ENCODE measurements at regions not wholly inside any gene's neighbourhood (a gene's known extent, or its start where the extent isn't known, plus 50 kb on each side); places are given as distances from the start of the nearest gene placed in this dataset.

DNA sequence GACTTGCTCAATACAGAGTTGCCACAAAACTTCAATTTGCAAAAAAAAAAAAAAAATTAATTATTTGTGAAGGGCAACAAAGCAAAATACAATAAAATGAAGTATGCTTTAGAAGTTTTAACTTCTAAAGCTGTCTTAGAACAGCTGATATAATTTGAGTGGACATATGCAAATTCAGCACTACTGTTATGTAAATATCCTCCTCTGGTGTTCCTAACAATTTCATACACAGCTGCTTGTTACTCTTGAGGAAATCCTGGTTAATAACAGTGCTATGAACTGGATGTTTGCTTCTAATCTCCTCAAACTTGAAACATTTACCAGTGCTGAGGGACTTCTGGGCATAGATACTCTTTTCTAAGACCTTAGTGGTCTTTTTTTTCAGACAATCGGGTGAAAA lies 69.6 kb upstream of the COL24A1 start:
- TF ChIP-seq TAF1 (IDR thresholded peaks at IDR 0.05; ENCODE audit: borderline replicate concordance, low read depth, low read length) (no peak), SMC3 (IDR thresholded peaks at IDR 0.05; ENCODE audit: borderline replicate concordance, low read length) (no peak), NFIC (IDR thresholded peaks at IDR 0.05; ENCODE audit: low read depth, low read length) (no peak), EZH2 (IDR thresholded peaks at IDR 0.05; ENCODE audit: borderline replicate concordance, control insufficient read depth, low read depth, low read length) (no peak)
- TF ChIP-seq, protein P1, sequence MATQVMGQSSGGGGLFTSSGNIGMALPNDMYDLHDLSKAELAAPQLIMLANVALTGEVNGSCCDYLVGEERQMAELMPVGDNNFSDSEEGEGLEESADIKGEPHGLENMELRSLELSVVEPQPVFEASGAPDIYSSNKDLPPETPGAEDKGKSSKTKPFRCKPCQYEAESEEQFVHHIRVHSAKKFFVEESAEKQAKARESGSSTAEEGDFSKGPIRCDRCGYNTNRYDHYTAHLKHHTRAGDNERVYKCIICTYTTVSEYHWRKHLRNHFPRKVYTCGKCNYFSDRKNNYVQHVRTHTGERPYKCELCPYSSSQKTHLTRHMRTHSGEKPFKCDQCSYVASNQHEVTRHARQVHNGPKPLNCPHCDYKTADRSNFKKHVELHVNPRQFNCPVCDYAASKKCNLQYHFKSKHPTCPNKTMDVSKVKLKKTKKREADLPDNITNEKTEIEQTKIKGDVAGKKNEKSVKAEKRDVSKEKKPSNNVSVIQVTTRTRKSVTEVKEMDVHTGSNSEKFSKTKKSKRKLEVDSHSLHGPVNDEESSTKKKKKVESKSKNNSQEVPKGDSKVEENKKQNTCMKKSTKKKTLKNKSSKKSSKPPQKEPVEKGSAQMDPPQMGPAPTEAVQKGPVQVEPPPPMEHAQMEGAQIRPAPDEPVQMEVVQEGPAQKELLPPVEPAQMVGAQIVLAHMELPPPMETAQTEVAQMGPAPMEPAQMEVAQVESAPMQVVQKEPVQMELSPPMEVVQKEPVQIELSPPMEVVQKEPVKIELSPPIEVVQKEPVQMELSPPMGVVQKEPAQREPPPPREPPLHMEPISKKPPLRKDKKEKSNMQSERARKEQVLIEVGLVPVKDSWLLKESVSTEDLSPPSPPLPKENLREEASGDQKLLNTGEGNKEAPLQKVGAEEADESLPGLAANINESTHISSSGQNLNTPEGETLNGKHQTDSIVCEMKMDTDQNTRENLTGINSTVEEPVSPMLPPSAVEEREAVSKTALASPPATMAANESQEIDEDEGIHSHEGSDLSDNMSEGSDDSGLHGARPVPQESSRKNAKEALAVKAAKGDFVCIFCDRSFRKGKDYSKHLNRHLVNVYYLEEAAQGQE (IDR thresholded peaks at IDR 0.05; ENCODE audit: low read depth, low read length) = no peak
- TF ChIP-seq, protein P2, sequence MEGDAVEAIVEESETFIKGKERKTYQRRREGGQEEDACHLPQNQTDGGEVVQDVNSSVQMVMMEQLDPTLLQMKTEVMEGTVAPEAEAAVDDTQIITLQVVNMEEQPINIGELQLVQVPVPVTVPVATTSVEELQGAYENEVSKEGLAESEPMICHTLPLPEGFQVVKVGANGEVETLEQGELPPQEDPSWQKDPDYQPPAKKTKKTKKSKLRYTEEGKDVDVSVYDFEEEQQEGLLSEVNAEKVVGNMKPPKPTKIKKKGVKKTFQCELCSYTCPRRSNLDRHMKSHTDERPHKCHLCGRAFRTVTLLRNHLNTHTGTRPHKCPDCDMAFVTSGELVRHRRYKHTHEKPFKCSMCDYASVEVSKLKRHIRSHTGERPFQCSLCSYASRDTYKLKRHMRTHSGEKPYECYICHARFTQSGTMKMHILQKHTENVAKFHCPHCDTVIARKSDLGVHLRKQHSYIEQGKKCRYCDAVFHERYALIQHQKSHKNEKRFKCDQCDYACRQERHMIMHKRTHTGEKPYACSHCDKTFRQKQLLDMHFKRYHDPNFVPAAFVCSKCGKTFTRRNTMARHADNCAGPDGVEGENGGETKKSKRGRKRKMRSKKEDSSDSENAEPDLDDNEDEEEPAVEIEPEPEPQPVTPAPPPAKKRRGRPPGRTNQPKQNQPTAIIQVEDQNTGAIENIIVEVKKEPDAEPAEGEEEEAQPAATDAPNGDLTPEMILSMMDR (IDR thresholded peaks at IDR 0.05 in 2 of 3, conservative IDR thresholded peaks at IDR 0.05 in 1 of 3; ENCODE audit: control insufficient read depth in 2 of 3, extremely low read depth in 1 of 3, insufficient read depth in 1 of 3, low read depth in 3 of 3, low read length in 3 of 3) = no peak
- TF ChIP-seq, protein P3, sequence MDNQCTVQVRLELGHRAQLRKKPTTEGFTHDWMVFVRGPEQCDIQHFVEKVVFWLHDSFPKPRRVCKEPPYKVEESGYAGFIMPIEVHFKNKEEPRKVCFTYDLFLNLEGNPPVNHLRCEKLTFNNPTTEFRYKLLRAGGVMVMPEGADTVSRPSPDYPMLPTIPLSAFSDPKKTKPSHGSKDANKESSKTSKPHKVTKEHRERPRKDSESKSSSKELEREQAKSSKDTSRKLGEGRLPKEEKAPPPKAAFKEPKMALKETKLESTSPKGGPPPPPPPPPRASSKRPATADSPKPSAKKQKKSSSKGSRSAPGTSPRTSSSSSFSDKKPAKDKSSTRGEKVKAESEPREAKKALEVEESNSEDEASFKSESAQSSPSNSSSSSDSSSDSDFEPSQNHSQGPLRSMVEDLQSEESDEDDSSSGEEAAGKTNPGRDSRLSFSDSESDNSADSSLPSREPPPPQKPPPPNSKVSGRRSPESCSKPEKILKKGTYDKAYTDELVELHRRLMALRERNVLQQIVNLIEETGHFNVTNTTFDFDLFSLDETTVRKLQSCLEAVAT (IDR thresholded peaks at IDR 0.05) = no peak
